ENCODE measurements at regions not wholly inside any gene's neighbourhood (a gene's known extent, or its start where the extent isn't known, plus 50 kb on each side); places are given as distances from the start of the nearest gene placed in this dataset.

DNA sequence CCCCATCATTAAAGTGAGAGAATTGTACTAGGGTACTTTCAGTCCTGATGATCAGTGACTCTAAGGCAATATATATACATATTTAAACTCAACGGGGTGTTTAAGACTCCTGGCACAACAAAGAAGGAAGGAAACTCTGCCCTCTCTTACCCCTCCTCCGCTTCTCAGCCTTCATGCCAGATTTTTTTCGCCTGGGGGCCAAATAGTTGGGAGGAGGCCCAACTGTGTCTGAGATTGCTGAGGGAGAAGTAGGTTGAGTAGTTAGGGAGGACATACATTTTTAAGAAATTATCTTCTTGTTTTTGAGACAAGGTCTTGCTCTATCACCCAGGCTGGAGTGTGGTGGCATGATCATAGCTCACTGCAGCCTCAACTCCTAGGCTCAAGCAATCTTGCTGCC, 127.7 kb upstream of the SHB start:
- H3K4me3 Mint-ChIP-seq, result no peak overlapping the region
- H3K36me3 Mint-ChIP-seq (ENCODE audit: low read depth), result no peaks in the 10 kb centered on the region
- H3K9me3 Mint-ChIP-seq, result no peaks in the 10 kb centered on the region
- H3K27ac Mint-ChIP-seq, result no peak overlapping the region
- peaks cover 7% of the 10 kb centered on the region for H3K27me3 Mint-ChIP-seq
- H3K4me1 Mint-ChIP-seq (ENCODE audit: low read depth), result no peaks in the 10 kb centered on the region
- DNase-seq, result no peak

DNA sequence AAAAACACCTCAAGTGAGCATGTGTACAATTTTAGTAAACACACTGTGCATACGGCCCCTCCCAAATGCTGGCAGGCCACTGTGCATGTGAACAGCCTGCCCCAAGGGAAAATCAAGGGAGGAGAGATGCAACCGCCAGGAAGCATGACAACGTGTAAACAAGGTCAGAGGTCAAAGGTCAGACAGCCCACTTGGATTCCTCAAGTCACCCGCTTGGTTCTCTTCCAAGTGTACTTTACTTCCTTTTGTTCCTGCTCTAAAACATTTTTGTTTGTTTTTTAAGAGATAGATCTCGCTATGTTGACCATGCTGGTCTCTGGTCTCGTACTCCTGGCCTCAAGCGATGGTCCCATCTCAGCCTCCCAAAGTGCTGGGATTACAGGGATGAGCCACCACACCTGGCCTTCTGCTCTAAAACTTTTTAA, 126.7 kb upstream of the SHB start:
- no peaks in the 10 kb centered on the region for H3K9me3 Mint-ChIP-seq
- H3K27ac Mint-ChIP-seq, result no peak overlapping the region
- no peaks in the 10 kb centered on the region for H3K36me3 Mint-ChIP-seq (ENCODE audit: low read depth)
- no peaks in the 10 kb centered on the region for H3K4me1 Mint-ChIP-seq (ENCODE audit: low read depth)
- H3K27me3 Mint-ChIP-seq, result peaks cover 4% of the 10 kb centered on the region
- no peak overlapping the region for H3K4me3 Mint-ChIP-seq
- DNase-seq, result no peak

DNA sequence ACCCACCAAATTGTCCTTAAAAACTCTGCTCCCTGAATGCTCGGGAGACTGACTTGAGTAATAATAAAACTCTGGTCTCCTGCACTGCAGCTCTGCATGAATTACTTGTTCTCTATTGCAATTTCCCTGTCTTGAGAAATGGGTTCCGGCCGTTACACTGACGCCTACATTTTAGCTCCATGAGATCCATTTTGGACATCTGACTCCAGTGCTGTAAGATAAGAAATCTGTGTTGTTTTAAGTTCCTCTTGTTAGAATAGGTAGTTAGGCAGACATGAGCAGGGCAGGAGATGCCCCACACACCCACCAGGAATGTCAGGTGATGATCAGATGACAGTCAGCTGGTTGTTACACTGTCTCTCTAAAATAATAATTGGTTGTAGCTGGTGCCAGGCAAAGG, 125.8 kb upstream of the SHB start:
- peaks cover 4% of the 10 kb centered on the region for H3K27me3 Mint-ChIP-seq
- H3K4me1 Mint-ChIP-seq (ENCODE audit: low read depth), result no peaks in the 10 kb centered on the region
- no peaks in the 10 kb centered on the region for H3K9me3 Mint-ChIP-seq
- no peaks in the 10 kb centered on the region for H3K36me3 Mint-ChIP-seq (ENCODE audit: low read depth)
- H3K27ac Mint-ChIP-seq, result no peak overlapping the region
- no peak for DNase-seq
- H3K4me3 Mint-ChIP-seq, result no peak overlapping the region

DNA sequence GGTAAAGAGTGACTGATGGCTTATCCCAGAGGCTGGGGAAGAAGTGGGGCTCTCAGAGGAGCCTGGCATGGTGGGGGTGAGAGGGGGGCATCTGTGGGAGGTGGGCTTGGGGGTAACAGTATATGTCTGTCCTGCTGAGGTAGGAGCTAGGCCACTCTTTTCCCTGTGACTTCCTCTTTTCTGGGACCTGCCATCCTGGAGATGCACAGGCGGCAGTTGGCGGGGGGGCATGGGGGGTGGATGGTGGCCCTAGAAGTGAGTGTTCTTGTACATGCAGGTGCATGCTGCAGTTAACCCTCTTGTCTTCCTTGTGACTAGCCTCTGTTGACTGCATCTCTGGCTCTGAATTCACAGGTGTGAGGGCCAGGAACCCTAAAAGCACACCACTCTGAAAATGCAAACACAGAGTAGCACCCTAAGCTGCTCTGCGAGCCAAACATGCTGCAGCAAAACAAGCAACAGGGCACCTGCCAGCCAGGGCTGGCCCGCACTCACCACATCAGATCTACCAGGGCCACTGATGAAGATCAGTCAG, 123.8 kb upstream of the SHB start:
- no peaks in the 10 kb centered on the region for H3K4me1 Mint-ChIP-seq (ENCODE audit: low read depth)
- H3K27ac Mint-ChIP-seq, result no peak overlapping the region
- no peak for DNase-seq
- no peak overlapping the region for H3K4me3 Mint-ChIP-seq
- H3K27me3 Mint-ChIP-seq, result peaks cover 4% of the 10 kb centered on the region
- H3K9me3 Mint-ChIP-seq, result no peaks in the 10 kb centered on the region
- H3K36me3 Mint-ChIP-seq (ENCODE audit: low read depth), result no peaks in the 10 kb centered on the region

DNA sequence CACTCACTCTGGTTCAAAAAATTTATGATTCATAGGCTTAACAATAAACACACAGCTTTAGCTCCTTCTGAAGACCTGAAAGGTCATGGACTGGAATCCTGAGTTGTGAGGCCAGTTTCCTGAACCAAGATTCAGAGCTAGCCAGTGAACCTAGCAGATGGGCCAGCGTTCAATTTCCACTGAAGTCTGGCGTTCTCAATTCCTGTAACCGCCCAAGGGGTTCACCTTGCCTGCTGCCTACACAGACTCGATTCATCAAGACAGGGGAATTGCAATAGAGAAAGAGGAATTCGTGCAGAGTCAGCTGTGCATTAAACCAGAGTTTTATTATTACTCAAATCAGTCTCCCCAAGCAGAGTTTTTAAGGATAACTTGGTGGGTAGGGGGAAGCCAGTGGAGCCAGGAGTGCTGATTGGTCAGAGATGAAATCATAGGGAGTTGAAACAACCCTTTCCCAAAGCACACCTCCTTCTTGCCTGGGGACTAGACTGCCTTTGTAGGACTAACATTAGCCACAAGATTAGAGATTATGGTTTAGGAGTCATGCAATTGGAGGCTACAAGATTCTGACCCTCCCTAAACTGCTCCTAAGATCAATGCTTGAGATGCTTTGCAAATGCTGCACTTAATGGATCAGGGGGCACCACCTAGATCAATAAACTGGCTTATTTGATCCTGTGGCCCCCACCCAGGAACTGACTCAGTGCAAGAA, 117.5 kb upstream of the SHB start:
- DNase-seq, result no peak
- Mint-ChIP-seq H3K4me1 (ENCODE audit: low read depth) (no peaks in the 10 kb centered on the region), H3K9me3 (no peaks in the 10 kb centered on the region), H3K27me3 (peaks cover 4% of the 10 kb centered on the region), H3K4me3 (no peak overlapping the region), H3K36me3 (ENCODE audit: low read depth) (no peaks in the 10 kb centered on the region), H3K27ac (no peak overlapping the region)

DNA sequence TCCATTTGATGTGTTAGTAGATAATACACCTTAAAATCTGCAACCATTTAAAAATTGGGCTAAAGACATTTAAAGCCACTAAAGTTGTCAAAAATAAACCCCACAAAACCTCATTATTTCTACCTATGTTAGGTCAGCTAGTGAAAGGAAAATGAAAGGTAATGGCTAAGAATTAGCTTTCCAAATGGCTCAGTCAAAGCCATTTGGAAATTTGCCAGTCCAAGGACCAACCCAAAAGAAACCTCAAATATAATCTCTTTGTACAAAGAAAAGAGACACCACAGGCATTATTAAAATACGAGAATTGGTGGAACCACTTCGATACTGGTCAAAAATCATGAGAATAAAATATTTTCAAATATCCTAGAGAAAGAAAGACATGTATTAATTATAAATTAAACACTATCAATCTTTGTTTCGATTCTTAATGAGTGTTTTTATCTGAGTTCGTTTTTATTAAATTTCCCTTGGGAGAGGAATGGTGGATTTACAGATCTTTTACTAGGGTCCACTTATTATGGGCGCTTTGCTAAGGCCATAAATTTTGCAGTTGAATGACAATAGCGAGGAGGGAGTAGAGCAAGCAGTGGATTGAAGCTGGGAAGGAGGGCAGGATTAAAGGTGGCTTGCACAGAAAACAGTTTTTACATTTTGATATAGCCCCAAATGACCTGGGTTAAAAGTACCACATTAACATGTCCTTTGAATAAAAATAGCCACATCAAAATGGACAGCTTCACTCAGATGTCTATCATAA, 116.8 kb upstream of the SHB start:
- DNase-seq, result no peak
- H3K27ac Mint-ChIP-seq, result peak overlapping the region; percentile 54
- H3K36me3 Mint-ChIP-seq (ENCODE audit: low read depth), result no peaks in the 10 kb centered on the region
- no peaks in the 10 kb centered on the region for H3K9me3 Mint-ChIP-seq
- H3K4me1 Mint-ChIP-seq (ENCODE audit: low read depth), result no peaks in the 10 kb centered on the region
- H3K27me3 Mint-ChIP-seq, result peaks cover 4% of the 10 kb centered on the region
- H3K4me3 Mint-ChIP-seq, result no peak overlapping the region

DNA sequence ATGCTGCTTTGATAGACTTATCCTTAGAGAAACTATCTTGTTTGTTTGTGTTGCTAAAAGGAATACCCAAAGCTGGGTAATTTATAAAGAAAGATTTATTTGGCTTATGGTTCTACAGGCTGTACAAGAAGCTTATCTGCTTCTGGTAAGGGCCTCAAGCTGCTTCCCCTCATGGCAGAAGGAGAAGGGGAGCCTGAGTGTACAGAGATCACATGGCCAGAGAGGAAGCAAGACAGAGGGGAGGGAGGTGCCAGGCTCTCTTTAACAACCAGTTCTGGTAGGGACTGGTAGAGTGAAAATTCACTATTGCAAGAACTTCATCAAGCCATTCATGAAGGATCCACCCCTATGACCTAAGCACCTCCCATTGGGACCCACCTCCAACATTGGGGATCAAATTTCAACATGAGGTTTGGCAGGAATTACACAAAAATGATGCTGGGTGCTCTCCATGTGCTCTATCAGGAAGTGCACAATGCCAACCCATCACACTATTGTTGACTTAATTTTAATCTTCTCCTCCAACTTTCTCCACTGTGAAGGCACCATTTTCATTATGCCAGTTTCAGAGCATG, 115.1 kb upstream of the SHB start:
- Mint-ChIP-seq H3K9me3 (no peaks in the 10 kb centered on the region), H3K4me1 (ENCODE audit: low read depth) (no peaks in the 10 kb centered on the region), H3K27ac (no peak overlapping the region), H3K4me3 (no peak overlapping the region), H3K36me3 (ENCODE audit: low read depth) (no peaks in the 10 kb centered on the region), H3K27me3 (peaks cover 8% of the 10 kb centered on the region)
- DNase-seq, result no peak

DNA sequence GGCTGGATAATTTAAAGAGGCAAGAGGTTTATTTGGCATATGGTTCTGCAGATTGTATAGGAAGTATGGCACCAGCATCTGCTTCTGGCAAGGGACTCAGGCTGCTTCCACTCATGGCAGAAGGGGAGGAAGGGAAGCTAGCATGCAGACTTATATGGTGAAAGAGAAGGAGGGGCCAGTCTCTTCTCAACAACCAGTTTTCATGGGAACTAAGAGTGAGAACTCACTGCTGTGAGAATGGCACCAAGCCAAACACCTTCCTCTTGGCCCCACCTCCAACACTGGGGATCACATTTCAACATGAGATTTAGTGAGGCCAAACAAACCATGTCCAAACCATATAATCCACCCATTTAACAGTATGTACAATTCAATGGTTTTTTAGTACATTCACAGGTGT, 113.3 kb upstream of the SHB start:
- no peak for DNase-seq
- no peaks in the 10 kb centered on the region for H3K36me3 Mint-ChIP-seq (ENCODE audit: low read depth)
- H3K27ac Mint-ChIP-seq, result no peak overlapping the region
- H3K27me3 Mint-ChIP-seq, result peaks cover 8% of the 10 kb centered on the region
- H3K9me3 Mint-ChIP-seq, result no peaks in the 10 kb centered on the region
- H3K4me3 Mint-ChIP-seq, result no peak overlapping the region
- peaks cover 2% of the 10 kb centered on the region for H3K4me1 Mint-ChIP-seq (ENCODE audit: low read depth)

DNA sequence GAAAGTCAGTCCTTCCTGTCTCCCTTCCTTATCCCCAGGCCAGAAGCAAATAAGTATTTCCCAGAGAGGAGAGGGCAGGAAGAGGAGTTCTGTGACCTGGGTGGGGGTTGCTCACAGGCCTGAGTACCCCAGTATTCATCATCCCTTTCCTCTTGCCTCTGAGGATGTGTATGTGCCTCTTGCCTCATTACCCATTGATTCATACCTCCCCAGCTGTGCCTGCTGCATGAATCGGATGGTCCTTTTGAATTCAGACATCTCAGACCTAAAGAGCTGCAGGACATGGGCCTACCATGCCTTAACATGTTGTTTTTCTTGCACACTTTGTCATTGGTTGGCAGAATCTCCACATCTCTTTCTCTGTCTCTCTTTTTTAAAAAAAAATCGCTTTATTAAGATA, 112.8 kb upstream of the SHB start:
- Mint-ChIP-seq H3K4me3 (no peak overlapping the region), H3K4me1 (ENCODE audit: low read depth) (peaks cover 2% of the 10 kb centered on the region), H3K27ac (no peak overlapping the region), H3K9me3 (no peaks in the 10 kb centered on the region), H3K27me3 (peaks cover 8% of the 10 kb centered on the region), H3K36me3 (ENCODE audit: low read depth) (no peaks in the 10 kb centered on the region)
- DNase-seq, result no peak

DNA sequence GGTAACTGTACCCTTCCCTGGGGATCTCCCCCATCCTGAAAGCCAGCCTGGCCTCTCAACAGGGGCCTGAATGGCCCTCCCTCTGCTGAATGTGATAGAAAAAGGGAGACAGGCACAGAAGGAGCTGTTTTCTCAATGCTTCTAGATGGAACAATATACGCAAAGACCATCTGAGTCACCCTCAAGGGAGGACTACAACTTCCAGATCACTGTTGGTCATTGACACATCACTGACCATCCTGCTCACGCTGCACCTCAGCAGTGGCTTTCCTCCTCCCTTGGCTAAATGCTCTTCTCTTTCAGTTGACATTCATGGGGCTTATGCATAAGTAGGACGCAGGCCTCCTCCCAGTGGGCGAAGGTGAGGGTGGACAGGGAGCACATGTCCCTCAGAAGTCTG, 112.2 kb upstream of the SHB start:
- Mint-ChIP-seq H3K9me3 (no peaks in the 10 kb centered on the region), H3K36me3 (ENCODE audit: low read depth) (no peaks in the 10 kb centered on the region), H3K4me1 (ENCODE audit: low read depth) (peaks cover 2% of the 10 kb centered on the region), H3K4me3 (no peak overlapping the region), H3K27ac (no peak overlapping the region), H3K27me3 (peaks cover 8% of the 10 kb centered on the region)
- no peak for DNase-seq

DNA sequence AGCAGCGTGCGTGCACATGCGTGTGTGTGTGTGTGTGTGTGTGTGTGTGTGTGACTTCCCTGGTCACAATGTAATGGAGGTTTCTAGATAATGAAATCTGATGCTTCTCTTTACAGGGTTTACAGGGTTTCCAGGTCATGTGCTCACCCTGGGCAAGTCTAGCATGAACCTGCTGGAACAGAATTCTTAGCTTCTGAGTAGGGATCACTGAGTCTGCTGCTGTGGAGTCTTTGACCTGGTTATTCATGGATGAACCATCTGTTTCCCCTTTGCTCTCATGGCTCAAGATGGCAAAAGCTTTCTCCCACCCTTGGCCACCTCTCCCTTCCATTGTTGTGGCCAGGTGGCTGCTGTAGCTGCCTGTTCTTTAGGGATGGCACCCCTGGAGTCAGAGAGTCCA, 111.6 kb upstream of the SHB start:
- Mint-ChIP-seq H3K9me3 (no peaks in the 10 kb centered on the region), H3K36me3 (ENCODE audit: low read depth) (no peaks in the 10 kb centered on the region), H3K4me3 (no peak overlapping the region), H3K27ac (no peak overlapping the region), H3K4me1 (ENCODE audit: low read depth) (peaks cover 2% of the 10 kb centered on the region), H3K27me3 (peaks cover 8% of the 10 kb centered on the region)
- DNase-seq, result no peak

DNA sequence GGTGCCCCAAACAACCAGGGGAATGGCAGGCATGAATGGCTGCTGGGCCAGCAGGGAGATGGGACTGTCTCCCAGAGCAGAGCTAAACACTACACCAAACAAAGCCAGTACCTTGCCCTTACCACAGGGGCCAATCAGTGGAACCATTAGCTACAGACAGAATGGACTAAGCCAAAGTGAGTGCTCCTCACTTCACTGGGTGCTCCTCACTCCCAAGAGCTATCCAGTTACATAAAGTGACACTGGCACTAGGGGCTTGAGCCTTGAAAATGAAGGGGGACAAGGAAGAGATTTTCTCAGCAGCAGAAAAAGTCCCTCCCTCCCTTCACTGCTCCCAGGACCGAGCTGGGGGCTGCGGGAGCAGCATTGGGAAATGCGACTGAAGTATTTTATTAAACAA, 110.9 kb upstream of the SHB start:
- peaks cover 2% of the 10 kb centered on the region for H3K4me1 Mint-ChIP-seq (ENCODE audit: low read depth)
- no peak overlapping the region for H3K27ac Mint-ChIP-seq

DNA sequence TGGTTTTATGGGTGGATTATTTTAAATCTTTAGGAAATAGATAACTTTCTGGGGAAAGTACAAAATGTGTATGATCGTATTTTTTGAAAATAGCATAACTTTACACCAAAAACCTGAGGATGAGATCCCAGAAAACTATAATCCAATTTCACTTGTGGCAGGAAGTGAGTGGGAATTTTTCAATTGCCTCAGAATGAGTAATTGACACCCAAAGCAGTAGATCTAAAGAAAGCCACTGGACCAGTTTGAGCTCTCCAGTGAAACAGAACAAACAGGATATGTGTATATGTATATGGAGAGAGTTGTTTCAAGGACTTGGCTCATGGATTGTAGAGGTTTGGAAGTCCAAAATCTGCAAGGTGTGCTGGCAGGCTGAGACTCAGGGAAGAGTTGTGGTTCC, 109.2 kb upstream of the SHB start:
- H3K36me3 Mint-ChIP-seq (ENCODE audit: low read depth), result no peaks in the 10 kb centered on the region
- H3K27ac Mint-ChIP-seq, result no peak overlapping the region
- no peak overlapping the region for H3K4me3 Mint-ChIP-seq
- H3K9me3 Mint-ChIP-seq, result no peaks in the 10 kb centered on the region
- DNase-seq, result no peak
- peaks cover 2% of the 10 kb centered on the region for H3K4me1 Mint-ChIP-seq (ENCODE audit: low read depth)
- H3K27me3 Mint-ChIP-seq, result peaks cover 7% of the 10 kb centered on the region

More for the DNA sequence above, 110.9 kb upstream of the SHB start:
- no peak overlapping the region for H3K4me3 Mint-ChIP-seq
- H3K9me3 Mint-ChIP-seq, result no peaks in the 10 kb centered on the region
- no peak for DNase-seq
- no peaks in the 10 kb centered on the region for H3K36me3 Mint-ChIP-seq (ENCODE audit: low read depth)
- peaks cover 8% of the 10 kb centered on the region for H3K27me3 Mint-ChIP-seq

DNA sequence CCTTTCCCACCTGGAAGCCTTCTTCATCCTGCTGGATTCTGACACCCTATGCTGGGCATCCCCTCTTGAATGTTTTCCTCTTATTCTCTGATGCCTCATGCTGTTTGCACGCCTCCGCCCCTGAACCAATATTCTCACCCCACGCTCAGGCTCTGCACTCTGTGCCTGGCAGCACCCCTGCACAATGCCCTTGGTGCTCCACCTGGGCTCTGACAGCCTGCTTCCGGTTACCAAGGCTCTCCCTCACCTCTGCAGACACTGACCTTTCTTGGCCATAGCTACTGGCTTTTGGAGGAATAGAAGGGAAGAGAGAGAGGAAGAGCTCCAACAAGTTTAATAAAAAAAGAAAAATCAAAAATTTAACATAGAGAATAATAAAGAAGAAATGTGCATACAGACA, 108.7 kb upstream of the SHB start:
- Mint-ChIP-seq H3K9me3 (no peaks in the 10 kb centered on the region), H3K4me1 (ENCODE audit: low read depth) (peaks cover 2% of the 10 kb centered on the region), H3K27ac (no peak overlapping the region), H3K27me3 (peaks cover 4% of the 10 kb centered on the region), H3K36me3 (ENCODE audit: low read depth) (no peaks in the 10 kb centered on the region), H3K4me3 (no peak overlapping the region)
- no peak for DNase-seq

DNA sequence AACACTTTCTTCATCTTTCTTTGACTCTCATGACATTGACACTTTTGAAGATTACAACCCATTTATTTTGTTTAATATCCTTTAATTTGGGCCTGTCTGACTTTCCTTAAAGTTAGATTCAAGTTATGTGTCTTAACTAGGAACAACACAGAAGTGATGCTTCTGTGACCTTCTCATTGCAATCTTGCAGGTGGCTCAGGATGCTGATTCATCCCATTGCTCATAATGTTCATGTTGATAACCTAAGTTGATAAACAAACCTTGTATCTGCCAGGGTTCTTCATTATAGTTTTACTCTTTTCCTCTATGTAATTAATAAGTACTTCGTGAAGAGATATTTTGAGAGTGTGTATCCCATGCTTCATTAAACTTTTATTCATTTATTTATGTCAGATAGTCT, 107.2 kb upstream of the SHB start:
- H3K9me3 Mint-ChIP-seq, result peaks cover 8% of the 10 kb centered on the region
- no peak overlapping the region for H3K4me3 Mint-ChIP-seq
- H3K27ac Mint-ChIP-seq, result no peak overlapping the region
- H3K36me3 Mint-ChIP-seq (ENCODE audit: low read depth), result peaks cover 1% of the 10 kb centered on the region
- DNase-seq, result no peak
- H3K27me3 Mint-ChIP-seq, result peaks cover 4% of the 10 kb centered on the region
- H3K4me1 Mint-ChIP-seq (ENCODE audit: low read depth), result peaks cover 2% of the 10 kb centered on the region
